Thyroid gland (tissue), 4 donors: ENCODE measurements at regions not wholly inside any gene's neighbourhood (a gene's known extent, or its start where the extent isn't known, plus 50 kb on each side); places are given as distances from the start of the nearest gene placed in this dataset.

ENCODE experiments used
- DNase-seq, 2 donors: peaks; one replicate each; pipeline ENCODE4 v3.0.0-alpha.2; 2019
- H3K27ac ChIP-seq, 3 donors: fragments of 200-600 bp; sonication (generic); 1 replicate in 2 of 3; 2 replicates in 1 of 3; pipeline ENCODE4 v1.5.1; 2016 to 2019; ENCODE audit warnings: mild to moderate bottlenecking in 1 of 3, moderate library complexity in 1 of 3
- H3K27me3 ChIP-seq: fragments of 200-600 bp; sonication (generic); one replicate; pipeline ENCODE4 v1.5.1; 2019
- H3K36me3 ChIP-seq, 2 donors: fragments of 200-600 bp; sonication (generic); one replicate each; pipeline ENCODE4 v1.5.1; 2016 to 2019
- H3K4me1 ChIP-seq, 2 donors: fragments of 200-600 bp; sonication (generic); one replicate each; pipeline ENCODE4 v1.5.1; 2017 to 2019
- H3K4me3 ChIP-seq, 3 donors: fragments of 200-600 bp; sonication (generic); replicated peaks in 1 of 3; 1 replicate in 2 of 3; 2 replicates in 1 of 3; pipeline ENCODE4 v1.5.1; 2016; ENCODE audit warnings: mild to moderate bottlenecking in 1 of 3
- H3K9me3 ChIP-seq: fragments of 200-600 bp; sonication (generic); one replicate; pipeline ENCODE4 v1.5.1; 2017
- POLR2A ChIP-seq, 2 donors: fragments of 450-650 bp; IDR thresholded peaks; one replicate each; pipeline ENCODE4 v1.6.1; 2017; ENCODE audit warnings: antibody characterized with exemption in 2 of 2, mild to moderate bottlenecking in 2 of 2, moderate library complexity in 1 of 2
- WGBS, 2 donors: methylation state at CpG; one replicate each; pipeline ENCODE4 v1.1.5; 2017; 5-methylcytosine and 5-hydroxymethylcytosine counted together
- intact Hi-C: fragments of 100-400 bp; cut with DNase I; formaldehyde crosslinking; loops from one replicate; pipeline ENCODE4 v1.15.1; 2023
- TF ChIP-seq, protein P1 (sequence below), 6 experiments: fragments of 200-600 bp in 3 of 6; fragments of 450-650 bp in 3 of 6; sonication (generic) in 3 of 6; IDR thresholded peaks; one replicate each; pipeline ENCODE4 v1.5.1; 2016 to 2019; ENCODE audit warnings: antibody characterized with exemption in 6 of 6, mild to moderate bottlenecking in 2 of 6, inconsistent platforms in 1 of 6, moderate library complexity in 1 of 6

DNA sequence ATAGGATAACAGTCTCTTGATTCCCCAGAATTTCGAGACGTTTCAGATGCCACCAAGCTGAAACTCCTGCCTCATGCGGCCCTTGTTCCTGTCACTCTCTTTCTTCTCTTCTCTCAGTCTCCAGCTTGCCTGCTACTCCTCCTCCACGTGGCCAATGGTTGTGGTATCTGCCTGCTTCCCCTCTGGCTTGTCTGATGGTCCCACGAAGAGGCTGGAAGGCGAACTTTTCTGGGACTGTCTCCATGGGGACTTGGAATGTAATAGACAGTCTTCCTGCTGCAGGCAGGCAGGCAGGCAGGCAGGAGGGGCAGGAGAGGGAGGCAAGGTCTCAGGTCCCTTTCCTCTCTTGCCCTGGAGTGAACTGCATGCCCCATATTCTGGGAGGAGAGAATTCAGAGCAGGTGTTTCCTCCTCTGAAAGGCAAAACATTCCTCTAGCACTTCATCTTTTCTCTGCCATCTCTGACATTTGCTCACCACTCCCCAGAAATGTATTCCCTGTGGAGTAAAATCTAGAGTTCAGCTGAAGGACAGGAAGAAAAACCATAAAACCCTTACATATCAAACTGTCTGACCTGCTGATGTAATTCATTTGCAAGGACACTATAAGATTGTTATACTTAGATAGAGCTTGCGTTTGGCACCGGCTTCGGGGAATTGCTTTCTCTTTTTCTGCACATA is 64.1 kb upstream of the GNG12 start:
- Histone ChIP-seq H3K27ac (no peak overlapping the region), H3K27me3 (no peaks in the 10 kb centered on the region), H3K9me3 (no peaks in the 10 kb centered on the region), H3K4me3 (no peak overlapping the region), H3K36me3 (no peaks in the 10 kb centered on the region), H3K4me1 (no peaks in the 10 kb centered on the region)
- DNase-seq: no peak
- intact Hi-C loops: no loop called here
- 53 to 74% methylated on average over 9 of the region's 9 CpGs for WGBS, 2 donors
- TF ChIP-seq, protein P1, sequence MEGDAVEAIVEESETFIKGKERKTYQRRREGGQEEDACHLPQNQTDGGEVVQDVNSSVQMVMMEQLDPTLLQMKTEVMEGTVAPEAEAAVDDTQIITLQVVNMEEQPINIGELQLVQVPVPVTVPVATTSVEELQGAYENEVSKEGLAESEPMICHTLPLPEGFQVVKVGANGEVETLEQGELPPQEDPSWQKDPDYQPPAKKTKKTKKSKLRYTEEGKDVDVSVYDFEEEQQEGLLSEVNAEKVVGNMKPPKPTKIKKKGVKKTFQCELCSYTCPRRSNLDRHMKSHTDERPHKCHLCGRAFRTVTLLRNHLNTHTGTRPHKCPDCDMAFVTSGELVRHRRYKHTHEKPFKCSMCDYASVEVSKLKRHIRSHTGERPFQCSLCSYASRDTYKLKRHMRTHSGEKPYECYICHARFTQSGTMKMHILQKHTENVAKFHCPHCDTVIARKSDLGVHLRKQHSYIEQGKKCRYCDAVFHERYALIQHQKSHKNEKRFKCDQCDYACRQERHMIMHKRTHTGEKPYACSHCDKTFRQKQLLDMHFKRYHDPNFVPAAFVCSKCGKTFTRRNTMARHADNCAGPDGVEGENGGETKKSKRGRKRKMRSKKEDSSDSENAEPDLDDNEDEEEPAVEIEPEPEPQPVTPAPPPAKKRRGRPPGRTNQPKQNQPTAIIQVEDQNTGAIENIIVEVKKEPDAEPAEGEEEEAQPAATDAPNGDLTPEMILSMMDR (IDR thresholded peaks at IDR 0.05): no peak
- no peak for TF ChIP-seq POLR2A (IDR thresholded peaks at IDR 0.05)

DNA sequence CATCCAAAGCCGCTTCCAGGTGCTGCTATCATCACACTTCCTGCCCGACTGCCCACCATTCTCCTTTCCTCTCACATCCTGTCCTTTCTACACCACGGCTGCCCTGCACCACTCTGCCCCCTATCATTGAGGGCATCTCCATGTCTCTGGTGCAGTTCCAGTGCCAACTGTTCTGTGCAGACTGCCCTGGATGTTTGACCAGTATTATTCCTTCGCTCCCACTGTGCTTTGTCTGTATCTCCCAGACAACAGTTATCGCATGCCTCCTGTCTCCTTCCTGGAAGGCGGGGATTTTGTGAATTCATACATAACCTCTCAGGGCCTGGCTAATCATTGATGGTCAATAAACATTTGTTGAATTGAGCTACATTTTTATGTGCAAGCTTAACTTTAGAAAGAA is 63.6 kb upstream of the GNG12 start:
- no peaks in the 10 kb centered on the region for H3K36me3 ChIP-seq
- no peak for TF ChIP-seq POLR2A (IDR thresholded peaks at IDR 0.05)
- TF ChIP-seq, protein P1 (IDR thresholded peaks at IDR 0.05): no peak
- 86 to 87% methylated on average over 6 of the region's 6 CpGs for WGBS, 2 donors
- no peaks in the 10 kb centered on the region for H3K9me3 ChIP-seq
- intact Hi-C loops: no loop called here
- no peak for DNase-seq
- H3K4me1 ChIP-seq: no peaks in the 10 kb centered on the region
- H3K27me3 ChIP-seq: no peaks in the 10 kb centered on the region
- no peak overlapping the region for H3K27ac ChIP-seq
- H3K4me3 ChIP-seq: no peak overlapping the region

DNA sequence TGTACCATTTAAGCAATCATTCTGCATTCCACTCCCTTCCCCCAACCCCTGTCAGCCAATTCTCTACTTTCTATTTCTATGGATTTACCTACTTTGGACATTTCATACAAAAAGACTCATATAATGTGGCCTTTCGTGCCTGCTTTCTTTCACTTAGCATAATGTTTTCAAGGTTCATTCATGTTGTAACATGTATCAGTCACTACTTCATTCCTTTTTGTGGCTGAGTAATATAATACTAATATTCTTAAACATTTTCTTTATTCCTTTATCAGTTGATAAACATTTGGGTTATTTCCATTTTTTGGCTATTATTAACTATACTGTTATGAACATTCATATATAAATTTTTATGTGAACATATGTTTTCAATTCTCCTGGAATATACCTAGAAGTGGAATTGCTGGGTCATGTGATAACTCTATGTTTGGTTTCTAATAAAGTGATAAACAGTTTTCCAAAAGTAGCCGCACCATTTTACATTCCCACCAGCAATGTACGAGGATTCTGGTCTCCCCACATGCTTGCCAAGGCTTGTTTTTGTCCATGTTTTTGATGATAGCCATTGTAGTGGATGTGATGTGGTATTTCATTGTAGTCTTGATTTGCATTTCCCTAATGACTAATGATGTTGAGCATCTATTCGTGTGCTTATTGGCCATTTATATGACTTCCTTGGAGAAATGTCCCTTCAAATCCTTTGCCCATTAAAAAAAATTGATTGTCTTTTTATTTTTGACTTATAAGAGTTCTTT is 61.9 kb upstream of the GNG12 start:
- Histone ChIP-seq H3K36me3 (no peaks in the 10 kb centered on the region), H3K4me3 (no peak overlapping the region), H3K4me1 (no peaks in the 10 kb centered on the region), H3K27me3 (no peaks in the 10 kb centered on the region), H3K27ac (no peak overlapping the region), H3K9me3 (no peaks in the 10 kb centered on the region)
- intact Hi-C loops: no loop called here
- 91 to 95% methylated on average over 4 of the region's 4 CpGs for WGBS, 2 donors
- TF ChIP-seq, protein P1 (IDR thresholded peaks at IDR 0.05): no peak
- no peak for TF ChIP-seq POLR2A (IDR thresholded peaks at IDR 0.05)
- no peak for DNase-seq

DNA sequence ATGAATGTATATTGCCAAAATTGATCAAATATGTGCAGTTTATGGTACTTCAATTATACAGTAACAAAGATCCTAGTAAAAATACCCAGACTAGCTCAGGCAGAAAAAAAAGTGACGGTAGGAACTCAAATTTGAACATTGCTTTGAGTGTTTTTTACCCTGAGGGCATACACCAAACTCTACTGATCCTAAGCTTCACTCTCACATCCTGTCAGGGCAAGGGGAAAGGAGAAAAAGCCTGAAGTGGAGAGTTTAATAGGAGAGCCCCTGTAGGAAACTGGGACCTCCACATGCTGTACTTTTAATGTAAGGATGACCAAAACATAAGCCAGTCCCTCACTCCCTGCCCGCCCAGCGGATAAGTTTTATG is 59.8 kb upstream of the GNG12 start:
- no peaks in the 10 kb centered on the region for H3K36me3 ChIP-seq
- H3K27ac ChIP-seq: no peak overlapping the region
- intact Hi-C loops: no loop called here
- WGBS, 2 donors: 80 to 81% methylated on average over 3 of the region's 3 CpGs
- no peaks in the 10 kb centered on the region for H3K4me1 ChIP-seq
- H3K4me3 ChIP-seq: no peak overlapping the region
- TF ChIP-seq, protein P1 (IDR thresholded peaks at IDR 0.05): no peak
- no peak for TF ChIP-seq POLR2A (IDR thresholded peaks at IDR 0.05)
- H3K27me3 ChIP-seq: no peaks in the 10 kb centered on the region
- DNase-seq: no peak
- no peaks in the 10 kb centered on the region for H3K9me3 ChIP-seq

DNA sequence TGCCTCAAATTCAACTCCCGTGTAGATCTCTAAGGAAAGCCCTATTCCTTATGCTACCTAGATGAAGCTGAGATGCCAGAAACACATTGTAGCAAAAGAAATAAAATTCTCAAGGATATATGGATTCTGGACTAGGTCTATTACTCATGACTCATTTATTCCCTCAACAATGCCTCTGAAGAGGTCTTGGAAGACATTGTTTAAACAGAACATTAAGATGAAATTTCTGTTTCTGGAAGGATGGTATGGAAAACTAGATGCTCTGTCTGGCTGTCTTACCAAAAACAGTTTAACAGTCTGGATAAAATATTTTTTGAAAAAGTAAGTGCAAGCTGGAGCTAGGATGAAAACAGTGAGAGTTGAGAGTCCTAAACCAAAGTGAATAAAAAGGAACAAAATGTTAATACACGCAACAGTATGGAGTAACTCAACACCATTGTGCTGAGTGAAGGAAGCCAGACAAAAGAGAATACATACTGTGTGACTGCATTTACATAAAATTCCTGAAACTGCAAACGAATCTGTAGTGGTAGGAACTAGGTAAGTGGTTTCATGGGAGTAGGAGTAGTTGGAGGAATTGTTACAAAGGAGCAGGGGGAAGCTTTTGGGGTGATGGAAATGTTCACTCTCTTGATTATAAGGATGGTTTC is 59.3 kb upstream of the GNG12 start:
- no peak overlapping the region for H3K4me3 ChIP-seq
- TF ChIP-seq, protein P1 (IDR thresholded peaks at IDR 0.05): no peak
- no peak for TF ChIP-seq POLR2A (IDR thresholded peaks at IDR 0.05)
- no peaks in the 10 kb centered on the region for H3K4me1 ChIP-seq
- DNase-seq: no peak
- H3K27ac ChIP-seq: no peak overlapping the region
- intact Hi-C loops: no loop called here
- WGBS, 2 donors: 49 to 57% methylated on average over 3 of the region's 3 CpGs
- no peaks in the 10 kb centered on the region for H3K9me3 ChIP-seq
- H3K36me3 ChIP-seq: no peaks in the 10 kb centered on the region
- no peaks in the 10 kb centered on the region for H3K27me3 ChIP-seq
